ENCODE measurements at regions not wholly inside any gene's neighbourhood (a gene's known extent, or its start where the extent isn't known, plus 50 kb on each side); places are given as distances from the start of the nearest gene placed in this dataset.
"Not testable (repeated sequence)": the region's sequence is repeated elsewhere in the genome, so short reads cannot be mapped to it uniquely, and the experiment has no call there.

DNA sequence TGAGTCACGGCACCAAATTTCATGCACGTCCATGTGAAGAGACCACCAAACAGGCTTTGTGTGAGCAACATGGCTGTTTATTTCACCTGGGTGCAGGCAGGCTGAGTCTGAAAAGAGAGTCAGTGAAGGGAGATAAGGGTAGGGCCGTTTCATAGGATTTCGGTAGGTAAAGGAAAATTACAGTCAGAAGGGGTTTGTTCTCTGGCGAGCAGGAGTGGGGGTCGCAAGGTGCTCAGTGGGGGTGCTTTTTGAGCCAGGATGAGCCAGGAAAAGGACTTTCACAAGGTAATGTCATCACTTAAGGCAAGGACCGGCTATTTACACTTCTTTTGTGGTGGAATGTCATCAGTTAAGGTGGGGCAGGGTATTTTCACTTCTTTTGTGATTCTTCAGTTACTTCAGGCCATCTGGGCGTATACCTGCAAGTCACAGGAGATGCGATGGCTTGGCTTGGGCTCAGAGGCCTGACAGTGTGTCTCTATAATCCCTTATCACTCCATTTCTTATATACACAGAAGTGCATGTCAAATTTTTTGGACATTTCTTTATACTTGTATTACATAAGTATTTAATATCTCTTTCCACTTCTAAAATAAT, 870.3 kb downstream of the TBL1XR1 start:
- TF ChIP-seq CTCF (optimal IDR thresholded peaks at IDR 0.05 in 1 of 3, IDR thresholded peaks at IDR 0.05 in 1 of 3, conservative IDR thresholded peaks at IDR 0.05 in 1 of 3; ENCODE audit: extremely low read depth in 1 of 3, insufficient read depth in 2 of 3, low read length in 3 of 3); EZH2 (IDR thresholded peaks at IDR 0.05; ENCODE audit: low read length): not testable (repeated sequence)
